Cardiac muscle cell (in vitro differentiated cells and primary cell): ENCODE measurements at regions not wholly inside any gene's neighbourhood (a gene's known extent, or its start where the extent isn't known, plus 50 kb on each side); places are given as distances from the start of the nearest gene placed in this dataset.

Experiments
- DNase-seq, 2 donors: peaks; one replicate each; pipeline versions ENCODE4 v3.0.0 to v3.0.0-alpha.2; 2010 to 2017; ENCODE audit warnings: low read depth in 1 of 2, low spot score in 1 of 2
- H3K27ac ChIP-seq: fragments of 200-600 bp; sonication (generic); 2 replicates; pipeline ENCODE4 v1.5.1; 2016
- H3K27me3 ChIP-seq: fragments of 200-600 bp; sonication (generic); 2 replicates; pipeline ENCODE4 v1.6.0; 2016; ENCODE audit warnings: control low read depth
- H3K36me3 ChIP-seq: fragments of 200-600 bp; sonication (generic); 2 replicates; pipeline ENCODE4 v1.5.1; 2016; ENCODE audit warnings: control low read depth
- H3K4me1 ChIP-seq: fragments of 200-600 bp; sonication (generic); 2 replicates; pipeline ENCODE4 v1.8.1; 2017; ENCODE audit warnings: low read depth, mild to moderate bottlenecking, mixed run types
- H3K4me3 ChIP-seq: fragments of 200-600 bp; sonication (generic); 2 replicates; pipeline ENCODE4 v1.5.1; 2016; ENCODE audit warnings: mild to moderate bottlenecking
- H3K9me3 ChIP-seq: fragments of 200-600 bp; sonication (generic); 2 replicates; pipeline ENCODE4 v1.5.1; 2017; ENCODE audit warnings: low read depth, mild to moderate bottlenecking, control low read depth
- CTCF ChIP-seq: IDR thresholded peaks from 2 replicates; pipeline ENCODE4 v1.5.1; 2012; ENCODE audit warnings: low read depth, mild to moderate bottlenecking, low read length

DNA sequence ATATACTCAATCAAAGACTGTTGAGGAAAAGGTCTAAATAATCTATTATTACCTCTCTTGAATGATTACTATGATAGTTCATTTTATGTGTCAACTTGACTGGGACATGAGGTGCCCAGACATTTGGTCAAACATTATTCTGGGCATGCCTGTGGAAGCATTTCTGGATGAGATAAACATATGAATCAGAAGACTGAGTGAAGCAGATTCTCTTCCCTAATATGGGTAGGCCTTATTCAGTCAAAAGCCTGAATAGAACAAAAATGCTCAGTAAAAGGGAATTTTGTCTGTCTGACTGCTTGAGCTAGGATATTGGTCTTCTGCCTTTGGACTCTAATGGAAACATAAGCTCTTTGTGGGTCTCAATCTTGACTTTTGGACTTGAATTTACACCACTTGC is 73.3 kb upstream of the SOX13 start:
- Histone ChIP-seq H3K27me3 (no peaks in the 10 kb centered on the region), H3K4me1 (peaks cover 7% of the 10 kb centered on the region), H3K27ac (no peak overlapping the region), H3K36me3 (no peaks in the 10 kb centered on the region), H3K4me3 (no peak overlapping the region), H3K9me3 (no peaks in the 10 kb centered on the region)
- DNase-seq, result no peak
- TF ChIP-seq CTCF, result no peak

- H3K27ac ChIP-seq, result no peak overlapping the region
- no peaks in the 10 kb centered on the region for H3K27me3 ChIP-seq
- TF ChIP-seq CTCF, result no peak
- no peaks in the 10 kb centered on the region for H3K36me3 ChIP-seq
- DNase-seq, result no peak
- no peak overlapping the region for H3K4me3 ChIP-seq
- peaks cover 7% of the 10 kb centered on the region for H3K4me1 ChIP-seq
- H3K9me3 ChIP-seq, result no peaks in the 10 kb centered on the region
These were observed 71.6 kb upstream of the SOX13 start for GRCh38 chr1:204001166-204001901.

DNA sequence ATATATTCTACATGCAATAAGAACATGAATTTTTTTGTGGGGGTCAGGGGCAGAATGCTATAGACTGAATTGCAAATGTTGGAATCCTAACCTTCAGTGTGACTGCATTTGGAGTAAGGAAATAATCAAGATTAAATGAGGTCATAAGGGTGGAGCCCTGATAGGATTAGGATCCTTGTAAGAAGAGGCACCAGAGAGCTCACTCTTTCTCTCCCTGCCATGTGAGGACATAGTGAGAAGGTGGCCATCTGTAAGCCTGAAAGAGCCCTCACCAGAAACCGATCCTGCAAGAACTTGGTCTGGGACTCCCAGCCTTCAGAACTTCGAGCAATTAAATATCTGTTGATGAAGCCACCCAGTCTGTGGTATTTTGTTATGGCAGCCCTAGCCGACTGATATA is 70.3 kb upstream of the SOX13 start:
- H3K27me3 ChIP-seq, result no peaks in the 10 kb centered on the region
- no peak overlapping the region for H3K27ac ChIP-seq
- DNase-seq, result no peak
- H3K9me3 ChIP-seq, result no peaks in the 10 kb centered on the region
- no peaks in the 10 kb centered on the region for H3K4me1 ChIP-seq
- H3K36me3 ChIP-seq, result no peaks in the 10 kb centered on the region
- H3K4me3 ChIP-seq, result no peak overlapping the region
- no peak for TF ChIP-seq CTCF

- H3K9me3 ChIP-seq, result no peaks in the 10 kb centered on the region
- no peak for TF ChIP-seq CTCF
- no peak for DNase-seq
- H3K4me1 ChIP-seq, result no peaks in the 10 kb centered on the region
- no peak overlapping the region for H3K27ac ChIP-seq
- no peaks in the 10 kb centered on the region for H3K36me3 ChIP-seq
- H3K27me3 ChIP-seq, result no peaks in the 10 kb centered on the region
- H3K4me3 ChIP-seq, result no peak overlapping the region
These were observed 69.4 kb upstream of the SOX13 start for GRCh38 chr1:204003536-204003935.

GRCh38 chr1:204011426-204011825 is 61.5 kb upstream of the SOX13 start:
- Histone ChIP-seq H3K27ac (no peak overlapping the region), H3K9me3 (no peaks in the 10 kb centered on the region), H3K4me3 (no peak overlapping the region), H3K36me3 (no peaks in the 10 kb centered on the region), H3K4me1 (no peaks in the 10 kb centered on the region), H3K27me3 (no peaks in the 10 kb centered on the region)
- no peak for TF ChIP-seq CTCF
- DNase-seq, result no peak
